Retinal pigment epithelial cell (primary cell): ENCODE measurements at regions not wholly inside any gene's neighbourhood (a gene's known extent, or its start where the extent isn't known, plus 50 kb on each side); places are given as distances from the start of the nearest gene placed in this dataset.
A peak's percentile ranks its signal among the peaks of the same experiment; 100 is the strongest.

ENCODE experiments used
- DNase-seq: peaks from one replicate; pipeline ENCODE4 v3.0.0-alpha.2; 2010; ENCODE audit warnings: low read depth
- H3K4me3 ChIP-seq: 2 replicates; pipeline ENCODE4 v1.5.1; 2011; ENCODE audit warnings: mild to moderate bottlenecking, low read length, control low read depth, moderate library complexity
- CTCF ChIP-seq: conservative IDR thresholded peaks from 2 replicates; pipeline ENCODE4 v1.5.1; 2011; ENCODE audit warnings: low read depth, low read length, control low read depth, inconsistent platforms

- DNase-seq, result no peak
- TF ChIP-seq CTCF, result no peak
- H3K4me3 ChIP-seq, result no peak overlapping the region
Observed at GRCh38 chr7:69186974-69187373, 411.3 kb upstream of the AUTS2 start.

GRCh38 chr7:69187824-69188333 lies 410.4 kb upstream of the AUTS2 start:
- TF ChIP-seq CTCF, result peak; percentile 11
- DNase-seq, result no peak
- H3K4me3 ChIP-seq, result no peak overlapping the region

- no peak for TF ChIP-seq CTCF
- no peak overlapping the region for H3K4me3 ChIP-seq
Observed at GRCh38 chr7:69189406-69189805, 408.9 kb upstream of the AUTS2 start.

GRCh38 chr7:69190025-69190424 lies 408.2 kb upstream of the AUTS2 start:
- no peak for DNase-seq
- H3K4me3 ChIP-seq, result no peak overlapping the region
- no peak for TF ChIP-seq CTCF

More at GRCh38 chr7:69189406-69189805, 408.9 kb upstream of the AUTS2 start:
- DNase-seq, result no peak

GRCh38 chr7:69190763-69191162 lies 407.5 kb upstream of the AUTS2 start:
- H3K4me3 ChIP-seq, result no peak overlapping the region
- DNase-seq, result no peak
- no peak for TF ChIP-seq CTCF

- no peak for DNase-seq
- H3K4me3 ChIP-seq, result no peak overlapping the region
- no peak for TF ChIP-seq CTCF
Observed at GRCh38 chr7:69192134-69192533, 406.1 kb upstream of the AUTS2 start.

- no peak for TF ChIP-seq CTCF
- no peak overlapping the region for H3K4me3 ChIP-seq
Observed at GRCh38 chr7:69193061-69193460, 405.2 kb upstream of the AUTS2 start.

More at GRCh38 chr7:69193061-69193460, 405.2 kb upstream of the AUTS2 start:
- DNase-seq, result no peak
